Psoas muscle (tissue), 7 donors: ENCODE measurements at regions not wholly inside any gene's neighbourhood (a gene's known extent, or its start where the extent isn't known, plus 50 kb on each side); places are given as distances from the start of the nearest gene placed in this dataset.

Experiments used
- ATAC-seq, 4 donors: fragments of 200-7000 bp; cut with Tn5 transposase; one replicate each; pipeline ENCODE4 v1.9.1; 2020; ENCODE audit warnings: moderate library complexity in 3 of 4, mild to moderate bottlenecking in 2 of 4
- DNase-seq, 2 donors: peaks; one replicate each; pipeline ENCODE4 v3.0.0-alpha.2; 2020
- H3K27ac ChIP-seq: fragments of 200-600 bp; one replicate; pipeline ENCODE4 v1.8.0; 2022
- H3K27me3 ChIP-seq, 3 donors: fragments of 200-600 bp in 1 of 3; one replicate each; pipeline versions ENCODE4 v1.6.1 to v1.8.0; 2013 to 2022; ENCODE audit warnings: low read length in 2 of 3, mild to moderate bottlenecking in 2 of 3, moderate library complexity in 1 of 3; ENCODE audit not compliant: insufficient read depth in 3 of 3
- H3K36me3 ChIP-seq, 2 donors: fragments of 200-600 bp in 1 of 2; one replicate each; pipeline versions ENCODE4 v1.6.1 to v1.8.0; 2013 to 2022; ENCODE audit warnings: low read depth in 1 of 2, mild to moderate bottlenecking in 1 of 2, moderate library complexity in 1 of 2; ENCODE audit not compliant: insufficient read depth in 1 of 2
- H3K4me1 ChIP-seq: fragments of 200-600 bp; one replicate; pipeline ENCODE4 v1.8.0; 2022
- H3K4me3 ChIP-seq: fragments of 200-600 bp; one replicate; pipeline ENCODE4 v1.8.0; 2022; ENCODE audit warnings: mild to moderate bottlenecking
- H3K9me3 ChIP-seq: fragments of 200-600 bp; one replicate; pipeline ENCODE4 v1.8.0; 2022
- CTCF ChIP-seq: fragments of 200-600 bp; IDR thresholded peaks from one replicate; pipeline ENCODE4 v1.8.0; 2022; ENCODE audit warnings: antibody characterized with exemption
- WGBS, 3 donors: extraction: QIAGEN DNeasy Blood & Tissue Kit; methylation state at CpG; one replicate each; pipeline versions ENCODE4 v1.1.6 to v1.1.7; 2013; 5-methylcytosine and 5-hydroxymethylcytosine counted together
- intact Hi-C, 2 donors: fragments of 100-400 bp; cut with DNase I; formaldehyde crosslinking; loops; one replicate each; pipeline versions ENCODE4 v1.11.0 to v1.14.2; 2022
- donor health status: healthy with polysubstance abuse.
- donor health status: DM: no; HTN: no; CAD: no; lungs with moderate emphysema.
- donor health status: Bipolar disorder and iron deficiency.
- donor health status: healthy.
- donor health status: DM: yes; HTN: yes; CAD: no.
- donor health status: DM: no; HTN: no; CAD: no.
- donor health status: DM: yes; HTN: yes; CAD: no.

DNA sequence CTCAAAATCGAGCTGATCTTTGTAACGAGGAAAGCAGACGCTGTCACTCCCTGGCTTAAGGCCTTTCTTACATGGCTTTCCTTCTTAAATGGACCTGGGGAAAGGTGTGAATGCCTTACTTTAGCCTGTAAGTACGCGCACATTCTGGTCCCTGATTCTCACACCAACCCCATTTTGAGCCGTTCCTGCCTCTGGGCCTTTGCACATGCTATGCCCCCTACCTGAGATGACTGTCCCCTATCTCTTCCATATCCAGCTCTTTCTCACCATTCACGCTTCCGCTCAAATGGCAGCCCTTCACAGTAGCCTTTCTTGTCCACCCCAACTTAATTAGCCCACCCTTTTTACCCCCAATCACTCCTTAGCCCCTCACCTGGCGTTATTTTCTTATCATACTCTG is 496.7 kb downstream of the SHQ1 start:
- Histone ChIP-seq H3K4me1 (no peaks in the 10 kb centered on the region), H3K36me3 (no peaks in the 10 kb centered on the region), H3K27me3 (no peaks in the 10 kb centered on the region), H3K4me3 (no peak overlapping the region), H3K27ac (no peak overlapping the region), H3K9me3 (no peaks in the 10 kb centered on the region)
- no peak for ATAC-seq
- WGBS, 3 donors, result 88 to 92% (median 92%) methylated on average over 9 of the region's 9 CpGs
- intact Hi-C loops, result no loop called here
- no peak for TF ChIP-seq CTCF
- DNase-seq, result no peak

- DNase-seq, result no peak
- Histone ChIP-seq H3K9me3 (no peaks in the 10 kb centered on the region), H3K27me3 (no peaks in the 10 kb centered on the region), H3K27ac (no peak overlapping the region), H3K4me1 (no peaks in the 10 kb centered on the region), H3K4me3 (no peak overlapping the region), H3K36me3 (no peaks in the 10 kb centered on the region)
- no peak for ATAC-seq
- WGBS, 3 donors, result 80 to 86% (median 84%) methylated on average over 15 of the region's 15 CpGs
- TF ChIP-seq CTCF, result no peak
- intact Hi-C loops, result no loop called here
These were observed 497.3 kb downstream of the SHQ1 start for GRCh38 chr3:72350761-72351505.

DNA sequence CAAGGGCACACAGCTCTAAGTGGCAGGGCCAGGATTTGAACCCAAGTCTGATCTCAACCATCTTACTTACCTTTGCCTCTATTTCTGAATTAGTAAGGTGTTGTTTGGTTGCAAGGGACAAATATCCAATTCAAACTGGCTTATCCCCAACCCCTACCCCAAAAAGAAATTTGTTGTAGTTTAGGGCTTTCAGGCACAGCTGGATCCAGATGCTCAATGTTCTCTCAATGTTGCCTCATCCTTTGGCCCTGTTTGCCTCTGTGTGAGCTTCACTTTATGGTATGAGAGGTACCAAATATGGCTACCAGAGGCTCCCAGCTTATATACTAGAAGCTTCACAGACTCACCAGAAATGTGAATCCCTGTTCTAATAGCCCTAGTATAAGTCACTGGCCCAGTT is 499.9 kb downstream of the SHQ1 start:
- TF ChIP-seq CTCF, result no peak
- ATAC-seq, result no peak
- H3K27ac ChIP-seq, result no peak overlapping the region
- intact Hi-C loops, result no loop called here
- no peaks in the 10 kb centered on the region for H3K4me1 ChIP-seq
- H3K36me3 ChIP-seq, result no peaks in the 10 kb centered on the region
- DNase-seq, result no peak
- no peaks in the 10 kb centered on the region for H3K9me3 ChIP-seq
- H3K4me3 ChIP-seq, result no peak overlapping the region
- no peaks in the 10 kb centered on the region for H3K27me3 ChIP-seq

DNA sequence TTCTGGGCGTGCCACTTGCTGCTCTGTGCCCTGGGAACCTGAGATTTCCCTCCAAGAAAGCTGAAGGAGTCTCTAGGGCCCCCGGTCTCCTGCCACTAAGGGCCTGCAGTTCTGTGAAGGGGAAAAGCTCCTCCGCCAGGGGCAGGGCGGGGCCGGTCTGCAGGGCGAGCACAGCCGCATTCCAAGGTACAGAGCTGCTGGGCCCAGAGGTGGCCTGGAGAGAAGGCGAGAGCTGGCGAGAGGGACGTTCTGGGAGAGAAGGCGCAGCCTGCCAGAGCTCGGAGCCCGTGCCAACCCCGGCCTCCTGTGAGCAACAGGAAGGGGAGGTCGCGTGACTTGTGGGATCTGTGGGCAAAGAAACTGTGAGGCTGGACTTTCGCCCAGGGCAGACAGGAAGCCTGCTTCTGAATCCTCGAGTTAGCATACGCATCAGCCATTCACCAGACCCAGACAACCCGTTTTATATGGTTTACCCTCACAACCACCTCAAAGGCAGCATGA is 500.4 kb downstream of the SHQ1 start:
- no peaks in the 10 kb centered on the region for H3K4me1 ChIP-seq
- peak; percentile 72 to 82 for DNase-seq
- no peaks in the 10 kb centered on the region for H3K36me3 ChIP-seq
- H3K4me3 ChIP-seq, result no peak overlapping the region
- no peaks in the 10 kb centered on the region for H3K27me3 ChIP-seq
- ATAC-seq, result peak in 3 of 4 donors; percentile 43 to 58 (median 51)
- H3K9me3 ChIP-seq, result no peaks in the 10 kb centered on the region
- intact Hi-C loops, result no loop called here
- 50 to 52% (median 50%) methylated on average over 20 of the region's 20 CpGs for WGBS, 3 donors
- no peak overlapping the region for H3K27ac ChIP-seq
- no peak for TF ChIP-seq CTCF

GRCh38 chr3:72346526-72346926 is 501.7 kb downstream of the SHQ1 start:
- TF ChIP-seq CTCF, result no peak
- DNase-seq (peak; percentile 60 to 65), ATAC-seq (peak; percentile 40 to 77 (median 62))
- intact Hi-C loops, result no loop called here
- WGBS, 3 donors, result 73 to 81% (median 76%) methylated on average over 8 of the region's 8 CpGs
- Histone ChIP-seq H3K27ac (no peak overlapping the region), H3K9me3 (no peaks in the 10 kb centered on the region), H3K36me3 (no peaks in the 10 kb centered on the region), H3K27me3 (no peaks in the 10 kb centered on the region), H3K4me1 (no peaks in the 10 kb centered on the region), H3K4me3 (no peak overlapping the region)
